ENCODE measurements at regions not wholly inside any gene's neighbourhood (a gene's known extent, or its start where the extent isn't known, plus 50 kb on each side); places are given as distances from the start of the nearest gene placed in this dataset.

- no peak for DNase-seq
- Histone ChIP-seq H3K4me1 (no peaks in the 10 kb centered on the region), H3K9me3 (no peaks in the 10 kb centered on the region), H3K36me3 (no peaks in the 10 kb centered on the region), H3K4me3 (no peak overlapping the region), H3K27ac (no peak overlapping the region), H3K27me3 (no peaks in the 10 kb centered on the region)
- TF ChIP-seq POLR2A (IDR thresholded peaks at IDR 0.05) (no peak), CTCF (IDR thresholded peaks at IDR 0.05) (no peak)
These were observed 1131.3 kb upstream of the PRR20A start for GRCh38 chr13:56009418-56009817.

- TF ChIP-seq POLR2A (IDR thresholded peaks at IDR 0.05) (no peak), CTCF (IDR thresholded peaks at IDR 0.05) (no peak)
- no peaks in the 10 kb centered on the region for H3K36me3 ChIP-seq
- no peaks in the 10 kb centered on the region for H3K27me3 ChIP-seq
- H3K4me3 ChIP-seq, result no peak overlapping the region
- no peak for DNase-seq
- H3K27ac ChIP-seq, result no peak overlapping the region
- no peaks in the 10 kb centered on the region for H3K4me1 ChIP-seq
- no peaks in the 10 kb centered on the region for H3K9me3 ChIP-seq
These were observed 1128.1 kb upstream of the PRR20A start for GRCh38 chr13:56012644-56013043.

- H3K4me3 ChIP-seq, result no peak overlapping the region
- no peaks in the 10 kb centered on the region for H3K27me3 ChIP-seq
- TF ChIP-seq POLR2A (IDR thresholded peaks at IDR 0.05) (no peak), CTCF (IDR thresholded peaks at IDR 0.05) (no peak)
- no peaks in the 10 kb centered on the region for H3K4me1 ChIP-seq
- no peak overlapping the region for H3K27ac ChIP-seq
- no peaks in the 10 kb centered on the region for H3K36me3 ChIP-seq
- H3K9me3 ChIP-seq, result no peaks in the 10 kb centered on the region
- DNase-seq, result no peak
These were observed 1124.8 kb upstream of the PRR20A start for GRCh38 chr13:56015919-56016318.

DNA sequence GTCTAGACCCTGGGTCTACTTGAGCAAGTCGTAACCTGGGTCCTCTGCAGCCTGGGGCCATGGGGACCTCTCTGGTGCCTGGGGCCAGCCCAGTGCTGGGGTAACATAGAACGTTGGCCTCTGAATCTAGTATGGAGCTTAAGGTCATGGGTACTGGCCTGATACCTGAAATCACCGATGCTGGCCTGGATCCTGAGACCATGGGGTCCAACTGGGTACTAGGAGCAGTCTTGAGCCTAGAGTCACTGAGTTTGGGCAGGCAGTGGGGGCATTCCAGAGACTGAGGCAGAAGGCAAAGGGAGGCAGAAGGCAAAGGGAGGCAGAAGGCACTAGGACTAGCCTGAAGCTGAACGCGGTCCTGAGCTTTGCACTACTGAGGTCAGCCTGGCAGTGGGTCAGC, 1121.1 kb upstream of the PRR20A start:
- no peak overlapping the region for H3K4me3 ChIP-seq
- no peak for TF ChIP-seq CTCF (IDR thresholded peaks at IDR 0.05)
- TF ChIP-seq POLR2A (IDR thresholded peaks at IDR 0.05), result no peak
- no peak for DNase-seq
- H3K27me3 ChIP-seq, result no peaks in the 10 kb centered on the region
- H3K36me3 ChIP-seq, result no peaks in the 10 kb centered on the region
- no peaks in the 10 kb centered on the region for H3K9me3 ChIP-seq
- H3K4me1 ChIP-seq, result no peaks in the 10 kb centered on the region
- no peak overlapping the region for H3K27ac ChIP-seq

DNA sequence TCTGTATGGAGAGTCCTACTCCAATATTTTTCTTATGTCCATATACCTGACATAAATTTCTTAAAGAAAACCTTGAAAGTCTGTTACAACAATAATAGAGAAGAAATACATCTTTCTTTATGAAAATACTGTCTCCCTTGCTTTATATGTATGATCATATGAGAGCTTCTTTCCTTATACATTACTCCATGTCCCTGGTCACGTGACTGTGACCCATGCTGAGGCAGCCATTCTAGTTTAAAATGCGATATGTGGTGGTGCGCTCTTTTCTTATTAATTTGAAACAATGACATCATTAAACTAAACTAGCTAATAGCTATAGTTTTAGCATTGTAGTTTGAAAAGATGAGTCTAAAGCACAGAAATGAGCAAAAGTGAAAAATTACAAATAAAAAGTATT, 1120.3 kb upstream of the PRR20A start:
- Histone ChIP-seq H3K9me3 (no peaks in the 10 kb centered on the region), H3K27ac (no peak overlapping the region), H3K4me1 (no peaks in the 10 kb centered on the region), H3K4me3 (no peak overlapping the region), H3K36me3 (no peaks in the 10 kb centered on the region), H3K27me3 (no peaks in the 10 kb centered on the region)
- DNase-seq, result no peak
- TF ChIP-seq POLR2A (IDR thresholded peaks at IDR 0.05) (no peak), CTCF (IDR thresholded peaks at IDR 0.05) (no peak)

GRCh38 chr13:56039992-56040391, 1100.7 kb upstream of the PRR20A start:
- no peak for DNase-seq
- Histone ChIP-seq H3K36me3 (no peaks in the 10 kb centered on the region), H3K4me1 (no peaks in the 10 kb centered on the region), H3K4me3 (no peak overlapping the region), H3K9me3 (no peaks in the 10 kb centered on the region), H3K27me3 (no peaks in the 10 kb centered on the region), H3K27ac (no peak overlapping the region)
- TF ChIP-seq CTCF (IDR thresholded peaks at IDR 0.05), result no peak
- TF ChIP-seq POLR2A (IDR thresholded peaks at IDR 0.05), result no peak

All from Peyer's patch (tissue), 4 donors.